ENCODE measurements at regions not wholly inside any gene's neighbourhood (a gene's known extent, or its start where the extent isn't known, plus 50 kb on each side); places are given as distances from the start of the nearest gene placed in this dataset.

DNA sequence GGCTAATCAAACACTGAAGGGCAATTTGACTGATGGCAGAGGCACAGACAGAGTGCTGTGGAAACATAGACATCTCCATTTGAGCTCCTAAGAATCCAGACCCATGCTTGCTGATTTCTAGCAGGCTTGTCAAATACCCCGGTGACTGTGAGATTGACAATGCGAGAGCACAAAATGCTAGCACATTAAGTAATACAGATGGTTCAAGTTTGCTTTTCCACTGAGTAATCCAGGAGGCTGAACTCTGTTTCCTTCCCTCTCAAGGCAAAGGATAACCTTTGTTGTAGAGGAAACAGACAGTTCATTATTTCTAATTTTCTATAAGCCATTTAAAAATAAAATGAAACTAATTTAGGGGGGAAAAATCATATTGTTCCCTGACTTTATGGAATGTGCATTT lies 256.5 kb upstream of the CRY1 start:
- DNase-seq = no peak

DNA sequence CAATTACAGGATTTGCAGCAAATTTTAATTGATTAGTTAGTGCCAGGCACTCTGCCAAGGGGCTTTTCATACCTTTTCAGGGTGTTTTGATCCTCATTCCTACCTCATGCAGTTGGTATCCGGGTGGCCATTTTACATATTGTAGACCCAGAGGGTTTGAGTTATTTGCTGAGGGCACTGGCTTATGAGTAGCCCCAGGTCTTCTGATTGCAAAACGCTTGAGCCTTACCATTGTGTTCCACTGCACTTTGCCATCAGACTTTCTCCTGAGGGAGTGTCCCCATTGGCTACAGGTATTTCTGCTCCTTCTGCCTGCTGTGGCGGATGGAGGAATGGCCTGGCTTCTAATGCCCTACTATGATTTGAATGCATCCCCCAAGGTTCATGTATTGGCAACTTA lies 257.8 kb upstream of the CRY1 start:
- DNase-seq = no peak

GRCh38 chr12:107351713-107352112 lies 258.4 kb upstream of the CRY1 start:
- DNase-seq = no peak

DNA sequence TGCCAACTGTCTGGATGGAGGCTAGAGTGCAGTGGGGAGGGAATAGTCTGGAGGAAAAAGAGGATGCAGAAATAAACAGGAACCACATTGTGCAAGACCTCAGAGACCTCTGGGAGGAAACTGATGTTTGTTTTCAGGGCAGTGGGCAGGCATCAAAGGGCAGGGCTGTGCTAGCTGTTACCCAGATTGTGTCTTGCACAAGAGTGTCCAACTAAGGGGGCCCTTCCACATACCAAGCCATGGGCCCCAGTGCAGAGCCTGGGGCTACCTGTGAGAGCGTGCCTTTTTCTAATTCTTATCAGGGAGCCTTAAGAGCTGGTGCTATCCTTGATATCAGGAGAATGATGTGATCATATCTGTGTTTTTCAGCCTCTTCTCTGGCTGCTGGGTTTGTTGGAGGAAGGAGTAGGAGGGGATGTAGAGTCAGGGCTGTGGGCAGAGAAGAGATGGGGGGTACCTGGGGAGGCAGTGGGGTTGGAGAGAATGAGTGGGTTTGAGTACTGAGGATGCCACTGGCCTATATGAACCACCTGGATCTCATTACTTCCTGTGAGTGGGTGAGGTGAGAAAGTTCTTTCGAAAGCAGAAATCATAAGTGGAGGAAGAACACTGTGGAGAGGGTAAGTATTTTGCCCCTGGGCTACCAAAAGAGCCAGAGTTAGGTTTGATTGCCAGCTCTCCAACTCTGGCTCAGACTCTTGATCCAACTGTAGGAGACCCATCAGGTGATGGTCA lies 259.2 kb upstream of the CRY1 start:
- DNase-seq = peak in 1 of 5 experiments; percentile 36

DNA sequence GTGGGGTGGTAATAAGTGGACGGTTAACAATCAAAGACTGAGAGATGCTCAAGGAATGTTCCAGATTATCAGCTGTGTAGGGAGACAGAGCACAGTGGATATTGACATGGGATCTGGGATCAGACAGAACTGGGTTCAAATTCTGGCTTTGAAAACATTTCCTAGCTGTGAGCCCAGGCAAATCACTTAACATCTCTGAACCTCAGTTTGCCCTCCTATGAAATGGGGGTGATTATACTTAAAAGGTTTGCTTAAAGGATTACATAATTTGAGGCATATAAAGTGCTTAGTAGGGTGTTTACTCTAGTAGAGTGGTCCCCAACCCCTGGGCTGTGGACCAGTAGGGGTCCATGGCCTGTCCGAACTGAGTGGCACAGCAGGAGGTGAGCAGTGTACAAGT lies 260.0 kb upstream of the CRY1 start:
- DNase-seq = no peak

GRCh38 chr12:107355004-107355565 lies 261.7 kb upstream of the CRY1 start:
- DNase-seq = no peak

DNA sequence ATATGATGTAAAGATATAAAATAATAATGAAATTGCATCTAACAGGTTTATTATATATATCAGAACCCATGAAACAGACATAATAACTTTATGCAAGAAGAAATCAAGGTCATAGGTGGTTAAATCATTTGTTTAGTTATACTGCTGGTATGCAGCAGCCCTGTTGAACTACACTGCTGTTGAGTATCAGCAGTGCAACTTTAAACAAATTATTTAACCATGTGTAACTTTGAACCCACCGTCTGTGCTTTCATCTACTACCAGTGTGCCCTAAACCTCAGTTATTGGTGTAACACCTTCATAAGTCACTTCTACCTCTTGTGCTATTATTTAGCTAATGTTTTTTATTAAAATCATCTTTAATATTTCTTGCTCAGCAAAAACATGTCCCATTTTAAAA lies 262.3 kb upstream of the CRY1 start:
- DNase-seq = no peak

DNA sequence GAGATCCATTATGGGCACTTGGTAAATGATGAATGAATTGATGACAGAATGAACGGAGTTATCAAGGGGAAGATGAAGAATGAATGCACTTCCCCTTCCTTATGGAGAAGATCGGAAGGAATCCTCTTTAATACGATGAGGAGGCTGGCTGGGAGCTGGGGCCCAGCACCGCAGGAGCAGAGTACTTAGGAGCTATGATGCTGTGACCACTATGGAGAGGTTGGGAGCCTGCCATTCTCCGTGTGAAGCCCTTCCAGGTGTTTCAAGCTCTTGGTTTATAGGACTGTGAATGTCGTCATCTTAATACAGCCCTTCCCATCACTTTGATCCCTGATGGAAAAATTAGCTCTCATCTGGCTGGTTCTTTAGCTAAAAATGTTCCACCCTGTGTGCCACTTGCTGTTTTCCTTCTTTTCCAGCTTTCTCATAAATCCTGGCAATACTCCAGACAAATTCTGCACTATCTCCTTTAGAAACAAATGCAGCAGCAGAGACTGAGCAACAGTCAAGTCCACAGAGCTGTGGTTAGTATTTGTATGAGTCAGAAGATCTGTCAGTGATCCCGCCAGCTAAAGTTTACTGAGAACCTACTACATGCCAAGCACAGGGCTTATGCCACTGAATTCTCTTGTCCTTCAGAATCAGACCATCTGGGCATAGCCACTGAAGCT lies 263.1 kb upstream of the CRY1 start:
- DNase-seq = peak in 1 of 5 experiments; percentile 63

DNA sequence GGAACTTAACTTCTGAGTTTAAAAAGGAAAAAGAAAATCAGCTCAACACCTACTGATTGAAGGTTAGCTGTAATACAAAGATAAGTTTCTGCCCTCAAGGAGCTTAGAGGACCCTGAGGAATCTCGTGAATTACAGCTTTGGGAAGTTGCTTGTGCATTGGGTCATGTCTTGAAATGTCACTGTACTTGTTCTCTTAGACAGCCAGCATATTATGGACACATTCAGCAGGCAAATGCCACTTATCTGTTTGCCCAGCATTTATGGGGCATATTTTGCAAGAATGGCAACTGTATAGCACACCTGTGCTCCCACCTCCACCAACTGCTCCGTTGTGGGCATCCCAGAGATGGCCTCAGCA lies 263.6 kb upstream of the CRY1 start:
- DNase-seq = no peak

DNA sequence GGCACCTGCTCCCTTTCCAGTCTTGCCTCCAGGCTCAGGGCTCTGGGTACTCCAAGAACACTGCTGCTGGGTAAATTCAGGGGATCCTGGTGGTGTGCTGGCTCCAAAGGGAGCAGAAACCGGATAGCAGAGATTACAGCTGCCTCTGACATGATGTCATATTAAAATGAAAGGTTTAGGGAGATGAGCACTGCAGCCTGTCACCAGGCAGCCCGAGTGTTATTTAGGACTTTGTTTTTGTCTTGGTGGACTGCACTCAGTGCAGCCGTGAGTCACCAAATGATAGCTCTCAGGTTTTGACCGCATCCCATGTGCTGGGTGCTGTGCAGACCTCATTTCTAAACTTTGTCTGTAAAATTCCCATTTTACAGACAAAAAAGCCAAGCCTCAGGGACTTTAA lies 266.0 kb upstream of the CRY1 start:
- DNase-seq = no peak

- no peak for DNase-seq
Observed at GRCh38 chr12:107360033-107360432, 266.7 kb upstream of the CRY1 start.

GRCh38 chr12:107360482-107360881 lies 267.1 kb upstream of the CRY1 start:
- DNase-seq = no peak

GRCh38 chr12:107361970-107362369 lies 268.6 kb upstream of the CRY1 start:
- peak in 1 of 5 experiments; percentile 6 for DNase-seq

- no peak for DNase-seq
Observed at GRCh38 chr12:107362960-107363359, 269.6 kb upstream of the CRY1 start.

GRCh38 chr12:107364875-107365518 lies 271.6 kb upstream of the CRY1 start:
- no peak for DNase-seq

DNA sequence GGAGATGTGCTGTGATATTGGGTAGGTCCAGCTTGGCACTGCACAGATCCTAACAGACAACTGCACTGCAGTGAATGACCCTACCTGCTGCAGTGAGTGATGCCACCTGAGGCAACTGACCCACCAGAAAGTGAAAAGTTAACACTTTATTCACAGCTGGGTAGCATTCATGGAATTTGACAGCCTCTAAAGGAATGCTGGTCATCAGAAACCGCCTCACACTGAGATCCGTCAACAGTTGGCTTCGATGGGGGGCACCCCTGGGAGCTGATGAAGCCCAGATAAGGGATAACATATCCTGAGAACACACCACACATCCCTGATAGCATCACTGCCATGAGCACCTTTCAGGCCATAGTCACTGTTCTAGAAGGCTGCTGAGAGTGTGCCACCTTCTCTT lies 272.4 kb upstream of the CRY1 start:
- no peak for DNase-seq

GRCh38 chr12:107366322-107366721 lies 273.0 kb upstream of the CRY1 start:
- no peak for DNase-seq

DNA sequence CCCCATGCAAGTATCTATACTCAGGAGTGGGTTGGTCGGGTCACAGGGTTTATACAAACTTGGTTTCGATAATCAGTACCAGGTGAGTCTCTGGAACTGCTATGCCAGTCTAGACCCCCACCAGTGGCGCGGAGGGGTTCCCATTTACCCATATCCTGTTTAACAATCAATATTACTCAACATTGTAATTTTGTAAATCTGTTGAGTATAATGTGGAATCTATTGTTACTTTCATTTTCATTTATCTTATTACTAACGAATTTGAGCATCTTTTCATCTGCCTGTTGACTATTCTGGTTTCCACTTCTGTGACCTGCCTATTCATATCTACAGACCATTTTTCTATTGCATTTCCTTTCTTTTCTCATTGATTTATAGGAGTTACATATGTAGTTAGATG lies 275.2 kb upstream of the CRY1 start:
- DNase-seq = peak in 2 of 5 experiments; percentile 18 to 77

GRCh38 chr12:107369006-107369405 lies 275.7 kb upstream of the CRY1 start:
- DNase-seq = peak in 1 of 5 experiments; percentile 42

DNA sequence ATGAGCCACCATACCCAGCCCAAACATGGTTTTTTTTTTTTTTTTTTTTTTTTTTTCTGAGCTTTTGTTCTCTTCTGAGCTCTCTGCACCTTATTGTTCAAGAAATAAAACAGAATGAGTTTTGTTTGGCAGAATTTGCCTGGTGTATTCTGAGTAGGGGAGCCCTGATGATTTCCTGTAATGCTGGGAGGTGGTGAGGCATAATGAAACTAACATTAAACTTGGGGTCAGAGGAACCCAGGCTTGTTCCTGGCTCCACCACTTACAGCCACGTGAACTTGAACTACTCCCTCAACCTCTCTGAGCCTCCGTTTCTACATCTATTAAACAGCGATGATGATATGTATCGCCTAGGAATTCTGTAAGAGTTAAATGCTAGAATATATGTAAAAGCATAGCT lies 276.3 kb upstream of the CRY1 start:
- peak in 2 of 5 experiments; percentile 27 to 89 for DNase-seq

DNA sequence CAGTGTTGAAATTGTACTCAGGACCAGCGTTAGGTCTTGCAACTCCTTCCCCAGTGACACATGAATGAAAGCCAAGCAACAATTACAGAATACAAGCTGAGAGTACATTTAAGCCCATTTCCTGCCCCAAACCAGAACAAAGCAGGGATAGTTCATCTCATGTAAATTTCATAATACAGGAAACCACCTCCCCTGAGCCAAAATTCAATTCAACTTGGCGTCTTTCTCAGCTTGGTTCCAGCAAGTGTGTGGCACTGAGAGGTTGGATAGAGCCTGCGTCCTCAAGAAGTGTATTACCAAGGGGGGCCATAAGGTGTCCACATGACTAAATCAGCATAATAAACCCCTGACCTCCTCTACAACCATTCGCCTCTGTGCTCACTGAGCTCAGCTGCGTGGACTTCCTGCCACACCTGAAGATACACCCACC lies 278.9 kb upstream of the CRY1 start:
- peak in 2 of 5 experiments; percentile 66 to 73 for DNase-seq

DNA sequence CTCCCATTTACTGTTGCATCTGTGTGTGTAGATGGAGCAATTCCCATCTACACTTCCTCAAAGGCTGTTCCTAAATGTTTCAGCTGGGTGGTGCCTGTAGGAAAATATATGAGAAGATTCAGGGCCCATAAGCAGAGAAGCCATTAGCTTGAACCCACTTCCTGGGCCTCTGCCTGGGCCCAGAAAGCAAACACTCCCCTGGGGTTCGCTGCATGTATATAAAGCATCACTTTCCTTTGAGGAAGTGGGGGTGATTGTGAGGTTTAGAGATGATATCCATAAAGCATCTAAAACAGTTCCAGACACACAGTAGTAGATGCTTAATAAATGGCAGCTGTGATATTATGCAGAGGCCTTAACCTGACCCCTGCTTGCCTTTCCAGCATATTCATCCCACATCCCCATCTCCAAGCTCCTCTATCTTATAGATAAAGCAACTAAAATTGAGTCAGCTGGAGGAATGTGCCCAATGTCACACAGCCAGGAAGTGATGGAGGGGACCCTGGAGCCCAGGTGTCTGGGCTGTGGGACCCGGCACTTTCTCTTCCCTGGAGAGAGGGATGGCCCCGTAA lies 280.0 kb upstream of the CRY1 start:
- DNase-seq = peak in 1 of 5 experiments; percentile 49

DNA sequence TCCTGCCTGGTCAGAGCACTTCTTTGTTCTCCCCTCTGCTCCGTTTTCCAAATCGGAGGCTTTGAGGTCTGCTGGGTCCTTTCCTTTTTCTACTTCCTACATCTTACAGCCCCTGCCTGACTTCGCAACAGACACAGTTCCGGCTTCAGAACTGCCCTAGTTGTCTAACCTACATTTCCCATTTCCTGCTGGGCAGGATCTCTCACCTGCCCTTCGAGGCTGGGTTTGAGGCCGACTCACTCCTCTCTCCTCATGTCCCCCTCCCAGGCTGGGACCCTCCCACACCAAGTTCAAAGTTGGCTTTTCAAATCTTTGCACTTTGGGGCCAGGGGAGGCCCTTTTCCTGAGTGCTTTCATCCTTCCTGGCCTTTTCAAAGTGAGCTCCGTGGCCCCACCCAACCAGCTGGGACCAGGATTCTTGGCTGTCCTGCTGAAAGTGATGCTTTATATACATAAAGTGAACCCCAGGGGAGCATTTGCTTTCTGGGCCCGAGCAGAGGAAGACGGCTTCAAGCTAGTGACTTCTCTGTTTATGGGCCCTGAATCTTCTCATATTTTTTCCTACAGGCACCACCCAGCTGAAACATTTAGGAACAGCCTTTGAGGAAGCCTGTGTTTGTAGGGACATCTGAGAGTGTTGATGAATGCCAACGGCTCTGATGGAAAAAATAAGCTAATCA lies 281.0 kb upstream of the CRY1 start:
- peak in 1 of 5 experiments; percentile 58 for DNase-seq
